ENCODE measurements at regions not wholly inside any gene's neighbourhood (a gene's known extent, or its start where the extent isn't known, plus 50 kb on each side); places are given as distances from the start of the nearest gene placed in this dataset.
"Not testable (repeated sequence)": the region's sequence is repeated elsewhere in the genome, so short reads cannot be mapped to it uniquely, and the experiment has no call there.

DNA sequence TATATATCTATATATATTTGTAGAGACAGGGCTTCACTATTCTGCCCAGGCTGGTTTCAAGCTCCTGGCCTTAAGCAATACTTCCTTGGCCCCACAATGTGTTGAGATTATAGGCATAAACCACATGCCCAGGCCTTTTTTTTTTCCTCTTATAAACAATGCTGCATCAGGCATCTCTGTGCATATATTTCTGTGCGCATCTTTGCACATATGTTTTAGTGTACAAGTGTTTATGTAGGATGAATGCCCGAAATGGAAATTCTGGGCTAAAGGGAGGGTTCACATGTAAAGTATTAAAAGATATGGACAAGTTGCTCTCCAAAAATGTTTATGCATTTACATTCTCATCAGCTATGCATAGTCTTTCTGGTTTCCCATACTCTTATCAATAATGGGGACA lies 183.2 kb upstream of the SPRED2 start:
- Mint-ChIP-seq H3K27me3 (ENCODE audit: low read depth) (peaks cover 9% of the 10 kb centered on the region), H3K27ac (no peak overlapping the region), H3K4me1 (ENCODE audit: low read depth) (no peaks in the 10 kb centered on the region), H3K4me3 (no peak overlapping the region), H3K9me3 (no peaks in the 10 kb centered on the region), H3K36me3 (ENCODE audit: low read depth) (no peaks in the 10 kb centered on the region)

DNA sequence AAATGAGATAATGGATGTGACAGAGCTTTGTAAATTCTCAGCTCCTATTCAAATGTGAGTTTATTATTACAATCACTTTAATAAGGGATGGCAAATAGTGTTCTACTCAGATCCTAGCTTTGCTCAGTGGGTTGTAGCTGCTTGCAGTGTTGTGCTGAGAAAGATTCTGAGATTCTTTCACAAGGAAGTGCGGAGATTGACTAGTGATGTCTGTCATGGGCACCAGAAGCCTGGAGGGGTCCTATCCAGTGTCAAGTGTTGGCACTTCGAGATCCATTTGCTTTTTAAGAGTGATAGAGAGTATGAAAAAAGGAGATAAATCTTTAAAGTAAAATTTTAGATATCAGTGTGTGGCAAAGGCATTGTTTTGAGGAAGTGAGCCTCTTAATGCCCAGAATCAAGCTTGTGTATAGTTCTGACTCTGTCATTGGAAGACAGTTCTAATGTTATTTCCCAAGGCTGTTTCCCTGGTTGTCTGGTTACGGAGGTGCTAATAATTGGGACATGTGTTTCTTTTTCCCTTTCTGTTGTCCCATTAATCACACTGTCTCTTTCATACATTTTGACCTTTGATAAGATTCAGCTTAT lies 181.7 kb upstream of the SPRED2 start:
- no peaks in the 10 kb centered on the region for H3K36me3 Mint-ChIP-seq (ENCODE audit: low read depth)
- no peaks in the 10 kb centered on the region for H3K9me3 Mint-ChIP-seq
- no peak overlapping the region for H3K27ac Mint-ChIP-seq
- peaks cover 4% of the 10 kb centered on the region for H3K27me3 Mint-ChIP-seq (ENCODE audit: low read depth)
- no peak overlapping the region for H3K4me3 Mint-ChIP-seq
- H3K4me1 Mint-ChIP-seq (ENCODE audit: low read depth), result no peaks in the 10 kb centered on the region

DNA sequence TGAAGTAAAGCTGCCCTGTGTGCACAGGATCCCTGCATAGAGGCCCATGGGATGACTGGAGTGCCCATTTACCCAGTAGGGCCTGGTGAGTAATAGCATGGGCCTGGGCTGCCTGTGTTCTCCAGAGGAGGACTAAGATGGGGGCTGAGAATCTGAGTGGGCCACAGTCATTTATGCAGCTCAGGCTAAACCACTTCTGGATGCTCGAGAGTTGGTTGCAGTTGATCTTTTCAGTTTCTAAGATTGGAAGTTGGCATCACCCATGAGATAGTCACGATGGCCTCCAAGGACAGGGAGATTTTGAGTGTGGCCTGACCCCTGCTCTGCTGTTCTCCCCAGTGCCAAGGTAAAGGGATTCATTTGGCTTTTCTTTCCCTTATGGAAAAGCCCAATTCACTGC lies 179.1 kb upstream of the SPRED2 start:
- Mint-ChIP-seq H3K27ac (no peak overlapping the region), H3K36me3 (ENCODE audit: low read depth) (no peaks in the 10 kb centered on the region), H3K4me1 (ENCODE audit: low read depth) (no peaks in the 10 kb centered on the region), H3K27me3 (ENCODE audit: low read depth) (peaks cover 3% of the 10 kb centered on the region), H3K4me3 (no peak overlapping the region), H3K9me3 (no peaks in the 10 kb centered on the region)

DNA sequence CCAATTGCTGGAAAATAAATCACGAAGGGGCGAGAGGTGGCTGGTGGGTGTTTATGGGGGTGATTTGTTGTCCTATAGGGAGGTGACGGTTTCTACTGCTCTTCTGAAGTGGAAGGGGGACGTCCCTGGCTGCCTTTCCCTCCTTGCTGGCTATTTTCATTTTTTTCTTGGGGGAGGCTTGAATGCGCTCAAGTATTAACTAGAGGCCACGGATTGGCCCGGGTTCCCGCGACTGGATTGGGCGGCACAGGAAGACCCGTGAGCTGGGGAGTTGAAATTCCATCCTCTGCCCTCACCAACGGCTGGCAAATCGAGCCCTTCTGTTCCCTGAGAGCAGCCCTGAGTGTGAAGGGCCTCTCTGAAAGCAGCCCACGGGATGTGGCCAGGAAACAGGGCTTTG lies 176.5 kb upstream of the SPRED2 start:
- Mint-ChIP-seq H3K36me3 (ENCODE audit: low read depth) (no peaks in the 10 kb centered on the region), H3K4me1 (ENCODE audit: low read depth) (peaks cover 5% of the 10 kb centered on the region), H3K9me3 (no peaks in the 10 kb centered on the region), H3K27ac (no peak overlapping the region), H3K27me3 (ENCODE audit: low read depth) (no peaks in the 10 kb centered on the region), H3K4me3 (no peak overlapping the region)

DNA sequence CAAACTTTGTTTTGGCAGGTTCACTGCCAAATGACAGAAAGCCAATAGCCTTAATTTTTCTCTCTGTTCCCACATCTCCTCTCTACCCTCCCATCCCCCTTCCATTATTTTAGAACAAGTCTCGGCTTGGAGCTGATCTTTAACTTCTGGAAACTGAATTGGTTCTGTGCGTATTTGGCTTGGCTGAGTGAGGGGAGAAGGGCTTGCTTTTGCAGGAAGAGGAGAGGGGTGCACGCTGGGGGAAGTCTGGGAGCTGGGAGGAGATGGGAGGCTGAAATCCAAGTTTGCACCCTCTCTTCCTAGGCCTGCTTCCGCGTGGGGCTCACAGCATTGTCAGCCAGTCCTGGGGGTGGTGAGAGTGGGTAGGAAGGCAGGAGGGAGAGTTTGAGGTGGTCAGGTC lies 176.1 kb upstream of the SPRED2 start:
- H3K4me1 Mint-ChIP-seq (ENCODE audit: low read depth), result peaks cover 5% of the 10 kb centered on the region
- H3K36me3 Mint-ChIP-seq (ENCODE audit: low read depth), result no peaks in the 10 kb centered on the region
- no peaks in the 10 kb centered on the region for H3K27me3 Mint-ChIP-seq (ENCODE audit: low read depth)
- no peak overlapping the region for H3K27ac Mint-ChIP-seq
- H3K9me3 Mint-ChIP-seq, result no peaks in the 10 kb centered on the region
- H3K4me3 Mint-ChIP-seq, result no peak overlapping the region

DNA sequence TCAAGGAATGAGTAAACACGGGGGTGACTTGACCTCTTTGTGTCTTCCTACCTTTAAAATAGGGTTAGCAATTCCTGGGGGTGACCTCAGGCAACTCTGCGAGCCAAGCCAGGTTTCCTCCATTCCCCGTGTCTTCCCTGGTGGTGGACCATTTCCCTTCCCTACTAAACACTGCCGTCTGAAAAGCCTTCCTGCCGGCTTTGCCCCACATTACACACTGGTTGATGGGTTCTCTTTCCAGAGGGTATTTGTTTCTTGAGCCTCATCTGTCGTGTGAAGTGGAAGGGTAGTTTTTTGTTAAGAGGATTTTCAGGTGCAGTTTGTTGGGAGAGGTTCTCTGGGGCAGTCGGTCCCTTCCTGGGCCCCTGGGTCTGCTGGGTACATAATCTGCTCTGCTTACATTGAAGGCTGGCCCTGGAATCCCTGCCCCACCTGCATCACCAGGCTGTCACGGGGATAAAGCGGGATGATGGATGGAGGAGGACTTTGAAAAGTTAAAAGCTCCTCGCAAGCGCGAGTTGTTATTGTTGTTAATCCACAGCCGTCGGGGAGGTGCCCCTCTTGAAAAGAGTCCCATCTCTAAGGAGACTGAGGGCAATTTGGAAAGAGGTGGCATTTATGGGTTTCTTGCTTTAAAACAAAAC lies 175.4 kb upstream of the SPRED2 start:
- Mint-ChIP-seq H3K36me3 (ENCODE audit: low read depth) (no peaks in the 10 kb centered on the region), H3K4me1 (ENCODE audit: low read depth) (peaks cover 5% of the 10 kb centered on the region), H3K27ac (no peak overlapping the region), H3K9me3 (no peaks in the 10 kb centered on the region), H3K4me3 (no peak overlapping the region), H3K27me3 (ENCODE audit: low read depth) (no peaks in the 10 kb centered on the region)

DNA sequence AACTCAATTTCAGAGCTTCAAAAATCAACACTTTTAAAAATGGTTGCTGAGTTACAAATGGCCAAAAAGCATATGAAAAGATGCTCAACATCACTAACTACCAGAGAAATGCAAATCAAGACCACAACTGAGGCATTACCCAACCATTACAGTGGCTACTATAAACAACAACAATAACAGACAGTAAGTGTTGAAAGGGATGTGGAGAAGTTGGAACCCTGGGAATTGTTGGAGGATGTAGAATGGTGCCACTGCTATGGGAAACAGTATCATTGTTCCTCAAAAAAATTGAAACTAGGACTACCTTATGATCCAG lies 173.3 kb upstream of the SPRED2 start:
- no peak overlapping the region for H3K27ac Mint-ChIP-seq
- H3K4me3 Mint-ChIP-seq, result no peak overlapping the region
- H3K36me3 Mint-ChIP-seq (ENCODE audit: low read depth), result no peaks in the 10 kb centered on the region
- H3K9me3 Mint-ChIP-seq, result no peaks in the 10 kb centered on the region
- H3K4me1 Mint-ChIP-seq (ENCODE audit: low read depth), result peaks cover 5% of the 10 kb centered on the region
- H3K27me3 Mint-ChIP-seq (ENCODE audit: low read depth), result no peaks in the 10 kb centered on the region

DNA sequence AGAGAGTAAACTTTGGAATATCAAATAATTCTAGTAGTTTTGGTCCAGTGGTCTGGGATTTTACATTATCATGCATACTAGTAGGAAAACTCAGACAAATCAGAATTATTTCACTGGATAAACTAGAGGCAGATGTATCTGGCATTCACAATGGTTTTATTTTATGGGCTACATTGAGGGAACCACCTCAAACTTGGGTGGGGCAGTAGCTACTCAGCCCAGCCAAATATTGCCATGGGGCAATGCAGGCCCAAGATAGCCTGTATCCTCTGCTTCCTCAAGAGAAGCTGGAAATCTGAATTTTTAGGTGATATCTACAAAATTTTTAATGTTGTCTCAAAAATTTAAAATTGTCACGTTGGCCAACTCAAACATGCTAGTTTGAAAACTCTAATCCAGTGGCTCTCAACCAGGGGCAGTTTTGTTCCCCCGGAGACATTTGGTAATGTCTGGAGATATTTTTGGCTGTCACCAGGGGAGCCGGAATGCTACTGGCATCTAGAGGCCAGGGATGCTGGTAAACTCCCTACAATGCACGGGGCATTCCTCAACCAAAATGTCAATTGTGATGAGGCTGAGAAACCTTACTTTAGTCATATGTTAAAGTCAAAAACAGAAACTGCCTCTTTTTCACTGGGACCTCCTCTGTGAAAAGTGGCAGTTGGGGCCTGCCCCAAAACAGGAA lies 172.8 kb upstream of the SPRED2 start:
- Mint-ChIP-seq H3K4me3 (no peak overlapping the region), H3K4me1 (ENCODE audit: low read depth) (peaks cover 5% of the 10 kb centered on the region), H3K27me3 (ENCODE audit: low read depth) (no peaks in the 10 kb centered on the region), H3K27ac (no peak overlapping the region), H3K36me3 (ENCODE audit: low read depth) (no peaks in the 10 kb centered on the region), H3K9me3 (no peaks in the 10 kb centered on the region)

DNA sequence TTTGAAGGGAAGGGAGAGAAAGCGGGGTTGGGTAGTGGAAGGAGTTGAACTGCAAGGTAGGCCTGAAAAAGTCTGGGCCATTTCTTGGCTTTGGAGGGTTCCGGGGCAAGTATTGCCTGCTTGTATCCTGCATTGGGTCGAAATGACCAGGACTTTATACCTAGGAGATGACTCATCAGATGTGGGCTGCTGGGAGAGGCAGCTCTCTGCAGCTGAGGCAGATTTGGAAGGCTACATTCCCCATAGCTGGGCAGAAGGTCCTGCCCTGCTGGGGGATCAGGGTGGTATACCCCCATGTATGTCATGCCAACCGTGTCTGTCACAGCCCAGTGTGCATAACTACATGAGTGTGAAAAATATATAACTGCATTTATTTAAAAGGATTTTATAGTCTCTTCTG lies 171.8 kb upstream of the SPRED2 start:
- no peaks in the 10 kb centered on the region for H3K36me3 Mint-ChIP-seq (ENCODE audit: low read depth)
- H3K9me3 Mint-ChIP-seq, result no peaks in the 10 kb centered on the region
- peaks cover 5% of the 10 kb centered on the region for H3K4me1 Mint-ChIP-seq (ENCODE audit: low read depth)
- no peak overlapping the region for H3K4me3 Mint-ChIP-seq
- H3K27me3 Mint-ChIP-seq (ENCODE audit: low read depth), result no peaks in the 10 kb centered on the region
- no peak overlapping the region for H3K27ac Mint-ChIP-seq

DNA sequence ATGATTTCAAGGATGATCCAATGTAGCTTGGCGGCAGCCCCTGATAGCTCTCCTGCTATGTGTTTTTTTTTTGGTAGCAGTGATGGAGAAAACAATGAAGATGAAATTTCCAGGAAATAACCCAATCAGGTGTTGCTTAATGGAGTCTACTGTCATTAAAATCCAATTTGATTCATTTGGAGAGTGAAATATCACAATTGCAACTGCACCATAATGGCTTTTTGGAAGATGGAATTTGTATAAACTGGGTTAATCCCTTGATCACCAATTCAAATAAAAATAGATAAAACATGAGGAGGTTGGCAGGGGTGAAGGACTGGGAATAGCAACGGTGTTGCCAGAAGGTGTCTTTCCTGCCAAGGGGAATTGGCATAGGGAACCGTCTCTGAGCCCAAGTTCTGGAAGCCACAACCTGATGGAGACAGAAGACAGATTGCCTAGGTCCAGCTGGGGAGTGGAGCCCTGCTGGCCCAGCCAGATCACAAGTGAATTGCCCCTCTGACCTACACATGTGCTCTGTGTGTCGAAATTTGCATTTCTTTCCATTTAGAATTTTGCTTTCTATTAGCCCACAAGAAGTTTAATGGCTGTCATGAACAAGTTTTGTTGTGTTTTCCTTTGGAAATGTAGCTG lies 170.3 kb upstream of the SPRED2 start:
- peaks cover 5% of the 10 kb centered on the region for H3K4me1 Mint-ChIP-seq (ENCODE audit: low read depth)
- H3K27ac Mint-ChIP-seq, result no peak overlapping the region
- H3K27me3 Mint-ChIP-seq (ENCODE audit: low read depth), result peaks cover 2% of the 10 kb centered on the region
- no peak overlapping the region for H3K4me3 Mint-ChIP-seq
- H3K36me3 Mint-ChIP-seq (ENCODE audit: low read depth), result no peaks in the 10 kb centered on the region
- H3K9me3 Mint-ChIP-seq, result no peaks in the 10 kb centered on the region

DNA sequence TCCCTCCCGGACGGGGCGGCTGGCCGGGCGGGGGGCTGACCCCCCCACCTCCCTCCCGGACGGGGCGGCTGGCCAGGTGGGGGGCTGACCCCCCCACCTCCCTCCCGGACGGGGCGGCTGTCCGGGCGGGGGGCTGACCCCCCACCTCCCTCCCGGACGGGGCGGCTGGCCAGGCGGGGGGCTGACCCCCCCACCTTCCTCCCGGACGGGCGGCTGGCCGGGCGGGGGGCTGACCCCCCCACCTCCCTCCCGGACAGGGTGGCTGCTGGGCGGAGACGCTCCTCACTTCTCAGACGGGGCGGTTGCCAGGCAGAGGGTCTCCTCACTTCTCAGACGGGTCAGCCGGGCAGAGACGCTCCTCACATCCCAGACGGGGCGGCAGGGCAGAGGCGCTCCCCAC lies 168.5 kb upstream of the SPRED2 start:
- not testable (repeated sequence) for H3K4me1 Mint-ChIP-seq (ENCODE audit: low read depth); H3K27me3 Mint-ChIP-seq (ENCODE audit: low read depth); H3K4me3 Mint-ChIP-seq; H3K36me3 Mint-ChIP-seq (ENCODE audit: low read depth); H3K27ac Mint-ChIP-seq; H3K9me3 Mint-ChIP-seq

DNA sequence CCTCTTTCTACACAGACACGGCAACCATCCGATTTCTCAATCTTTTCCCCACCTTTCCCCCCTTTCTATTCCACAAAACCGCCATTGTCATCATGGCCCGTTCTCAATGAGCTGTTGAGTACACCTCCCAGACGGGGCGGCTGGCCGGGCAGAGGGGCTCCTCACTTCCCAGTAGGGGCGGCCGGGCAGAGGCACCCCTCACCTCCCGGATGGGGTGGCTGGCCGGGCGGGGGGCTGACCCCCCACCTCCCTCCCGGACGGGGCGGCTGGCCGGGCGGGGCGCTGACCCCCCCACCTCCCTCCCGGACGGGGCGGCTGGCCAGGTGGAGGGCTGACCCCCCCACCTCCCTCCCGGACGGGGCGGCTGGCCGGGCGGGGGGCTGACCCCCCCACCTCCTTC lies 168.0 kb upstream of the SPRED2 start:
- H3K27me3 Mint-ChIP-seq (ENCODE audit: low read depth), result peaks cover 12% of the 10 kb centered on the region
- not testable (repeated sequence) for H3K4me1 Mint-ChIP-seq (ENCODE audit: low read depth); H3K27ac Mint-ChIP-seq; H3K9me3 Mint-ChIP-seq; H3K4me3 Mint-ChIP-seq; H3K36me3 Mint-ChIP-seq (ENCODE audit: low read depth)

DNA sequence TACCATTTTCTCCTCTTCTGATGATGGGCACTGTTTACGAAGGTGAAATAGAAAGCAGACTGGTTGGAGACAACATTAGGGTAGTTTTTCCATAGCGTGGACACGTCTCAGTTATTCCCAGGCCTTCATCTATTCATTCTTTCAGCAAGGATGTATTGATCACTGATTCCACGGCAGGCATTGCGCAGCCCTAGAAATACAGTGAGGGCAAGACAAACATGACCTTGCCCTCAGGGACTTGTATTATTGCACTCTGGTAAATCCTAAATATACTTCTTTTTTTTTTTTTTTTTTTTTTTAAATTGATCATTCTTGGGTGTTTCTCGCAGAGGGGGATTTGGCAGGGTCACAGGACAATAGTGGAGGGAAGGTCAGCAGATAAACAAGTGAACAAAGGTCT lies 167.3 kb upstream of the SPRED2 start:
- Mint-ChIP-seq H3K27ac (no peak overlapping the region), H3K36me3 (ENCODE audit: low read depth) (no peaks in the 10 kb centered on the region), H3K9me3 (no peaks in the 10 kb centered on the region), H3K4me1 (ENCODE audit: low read depth) (no peaks in the 10 kb centered on the region), H3K27me3 (ENCODE audit: low read depth) (peaks cover 12% of the 10 kb centered on the region), H3K4me3 (no peak overlapping the region)

DNA sequence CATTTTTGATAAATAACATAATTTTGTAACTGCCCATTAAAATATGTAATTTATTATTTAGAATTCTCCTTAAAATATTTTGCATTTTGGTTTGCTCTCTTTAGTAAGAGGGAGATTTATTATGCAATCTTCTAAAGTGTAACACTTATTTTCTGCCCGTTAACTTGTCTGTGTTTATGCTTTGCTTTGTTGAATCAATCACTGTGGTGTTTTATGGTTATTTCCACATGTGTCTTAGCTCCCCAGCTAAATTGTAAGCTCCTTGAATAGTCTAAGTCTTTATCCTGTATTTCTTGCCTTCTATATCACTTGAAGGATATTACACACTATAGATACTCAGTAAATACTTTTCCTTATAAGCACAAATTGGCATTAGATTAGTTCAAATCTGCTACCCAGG lies 166.6 kb upstream of the SPRED2 start:
- H3K36me3 Mint-ChIP-seq (ENCODE audit: low read depth), result no peaks in the 10 kb centered on the region
- no peak overlapping the region for H3K4me3 Mint-ChIP-seq
- no peaks in the 10 kb centered on the region for H3K9me3 Mint-ChIP-seq
- no peak overlapping the region for H3K27ac Mint-ChIP-seq
- no peaks in the 10 kb centered on the region for H3K4me1 Mint-ChIP-seq (ENCODE audit: low read depth)
- peaks cover 12% of the 10 kb centered on the region for H3K27me3 Mint-ChIP-seq (ENCODE audit: low read depth)

DNA sequence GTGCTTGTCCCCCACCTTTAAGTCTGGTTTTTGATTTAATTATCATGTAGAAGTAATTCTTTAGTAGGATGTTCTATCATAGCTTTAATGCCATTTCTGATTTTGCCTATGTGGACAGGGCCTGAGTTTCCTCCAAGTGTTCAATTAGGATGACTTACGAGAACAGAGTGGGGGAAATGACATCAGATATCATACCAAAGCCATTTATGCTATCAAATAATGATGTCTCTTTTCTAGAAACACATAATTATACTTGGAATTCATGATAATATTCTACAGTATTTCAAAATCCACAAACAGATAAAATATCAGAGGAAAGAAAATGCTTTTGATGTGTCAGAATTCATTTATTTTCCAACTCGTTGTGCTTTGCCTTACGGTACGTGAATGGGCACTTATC lies 165.9 kb upstream of the SPRED2 start:
- H3K9me3 Mint-ChIP-seq, result no peaks in the 10 kb centered on the region
- H3K36me3 Mint-ChIP-seq (ENCODE audit: low read depth), result no peaks in the 10 kb centered on the region
- no peaks in the 10 kb centered on the region for H3K4me1 Mint-ChIP-seq (ENCODE audit: low read depth)
- H3K27me3 Mint-ChIP-seq (ENCODE audit: low read depth), result peaks cover 12% of the 10 kb centered on the region
- H3K4me3 Mint-ChIP-seq, result no peak overlapping the region
- H3K27ac Mint-ChIP-seq, result no peak overlapping the region
